Nephron (organoid): ENCODE measurements at regions not wholly inside any gene's neighbourhood (a gene's known extent, or its start where the extent isn't known, plus 50 kb on each side); places are given as distances from the start of the nearest gene placed in this dataset.
A peak's percentile ranks its signal among the peaks of the same experiment; 100 is the strongest.

Experiments used
- H3K27ac Mint-ChIP-seq, 3 experiments: 2 replicates each; pipeline ENCODE4 v1.8.0; 2020; ENCODE audit warnings: mixed read lengths in 3 of 3, mild to moderate bottlenecking in 2 of 3, moderate library complexity in 1 of 3
- H3K27me3 Mint-ChIP-seq: 2 replicates; pipeline ENCODE4 v1.8.0; 2021; ENCODE audit warnings: low read depth, mild to moderate bottlenecking, moderate library complexity, mixed read lengths
- H3K36me3 Mint-ChIP-seq: 2 replicates; pipeline ENCODE4 v1.8.0; 2020; ENCODE audit warnings: low read depth, mixed read lengths
- H3K4me1 Mint-ChIP-seq: 2 replicates; pipeline ENCODE4 v1.8.0; 2020; ENCODE audit warnings: mixed read lengths
- H3K4me3 Mint-ChIP-seq, 3 experiments: 2 replicates each; pipeline ENCODE4 v1.8.0; 2020; ENCODE audit warnings: mild to moderate bottlenecking in 3 of 3, mixed read lengths in 3 of 3, moderate library complexity in 2 of 3
- H3K9me3 Mint-ChIP-seq: 2 replicates; pipeline ENCODE4 v1.8.0; 2020; ENCODE audit warnings: mixed read lengths
- TF ChIP-seq, protein P1 (sequence below), 3 experiments: fragments of 200-600 bp; sonication (generic); IDR thresholded peaks; one replicate each; pipeline ENCODE4 v1.5.0; 2021; ENCODE audit warnings: antibody characterized with exemption in 3 of 3; ENCODE audit not compliant: unreplicated experiment in 3 of 3

DNA sequence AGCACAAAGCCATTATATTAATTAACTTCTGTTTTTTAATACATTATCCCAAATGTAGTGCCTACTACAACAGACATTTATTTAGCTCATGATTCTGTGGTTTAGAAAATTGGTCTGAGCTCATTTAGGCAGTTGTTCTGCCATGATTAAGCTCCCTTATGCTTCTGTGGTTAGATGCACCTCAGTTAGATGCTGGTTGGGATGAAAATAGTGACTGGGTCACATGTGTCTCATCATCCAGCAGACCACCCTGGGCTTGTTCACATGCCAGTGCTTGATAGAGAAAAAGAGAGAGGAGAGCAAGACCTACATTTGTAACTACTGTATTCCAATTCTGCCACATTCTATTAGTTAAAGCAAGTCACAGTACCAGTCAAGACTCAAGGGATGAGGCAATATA is 376.4 kb upstream of the GNPDA2 start:
- H3K27ac Mint-ChIP-seq, result no peak overlapping the region
- no peaks in the 10 kb centered on the region for H3K27me3 Mint-ChIP-seq
- no peak overlapping the region for H3K4me3 Mint-ChIP-seq
- H3K9me3 Mint-ChIP-seq, result peaks cover 11% of the 10 kb centered on the region
- H3K36me3 Mint-ChIP-seq, result no peaks in the 10 kb centered on the region
- TF ChIP-seq, protein P1, sequence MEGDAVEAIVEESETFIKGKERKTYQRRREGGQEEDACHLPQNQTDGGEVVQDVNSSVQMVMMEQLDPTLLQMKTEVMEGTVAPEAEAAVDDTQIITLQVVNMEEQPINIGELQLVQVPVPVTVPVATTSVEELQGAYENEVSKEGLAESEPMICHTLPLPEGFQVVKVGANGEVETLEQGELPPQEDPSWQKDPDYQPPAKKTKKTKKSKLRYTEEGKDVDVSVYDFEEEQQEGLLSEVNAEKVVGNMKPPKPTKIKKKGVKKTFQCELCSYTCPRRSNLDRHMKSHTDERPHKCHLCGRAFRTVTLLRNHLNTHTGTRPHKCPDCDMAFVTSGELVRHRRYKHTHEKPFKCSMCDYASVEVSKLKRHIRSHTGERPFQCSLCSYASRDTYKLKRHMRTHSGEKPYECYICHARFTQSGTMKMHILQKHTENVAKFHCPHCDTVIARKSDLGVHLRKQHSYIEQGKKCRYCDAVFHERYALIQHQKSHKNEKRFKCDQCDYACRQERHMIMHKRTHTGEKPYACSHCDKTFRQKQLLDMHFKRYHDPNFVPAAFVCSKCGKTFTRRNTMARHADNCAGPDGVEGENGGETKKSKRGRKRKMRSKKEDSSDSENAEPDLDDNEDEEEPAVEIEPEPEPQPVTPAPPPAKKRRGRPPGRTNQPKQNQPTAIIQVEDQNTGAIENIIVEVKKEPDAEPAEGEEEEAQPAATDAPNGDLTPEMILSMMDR (IDR thresholded peaks at IDR 0.05; ENCODE audit: unreplicated experiment in 3 of 3), result no peak
- peaks cover 25% of the 10 kb centered on the region for H3K4me1 Mint-ChIP-seq

DNA sequence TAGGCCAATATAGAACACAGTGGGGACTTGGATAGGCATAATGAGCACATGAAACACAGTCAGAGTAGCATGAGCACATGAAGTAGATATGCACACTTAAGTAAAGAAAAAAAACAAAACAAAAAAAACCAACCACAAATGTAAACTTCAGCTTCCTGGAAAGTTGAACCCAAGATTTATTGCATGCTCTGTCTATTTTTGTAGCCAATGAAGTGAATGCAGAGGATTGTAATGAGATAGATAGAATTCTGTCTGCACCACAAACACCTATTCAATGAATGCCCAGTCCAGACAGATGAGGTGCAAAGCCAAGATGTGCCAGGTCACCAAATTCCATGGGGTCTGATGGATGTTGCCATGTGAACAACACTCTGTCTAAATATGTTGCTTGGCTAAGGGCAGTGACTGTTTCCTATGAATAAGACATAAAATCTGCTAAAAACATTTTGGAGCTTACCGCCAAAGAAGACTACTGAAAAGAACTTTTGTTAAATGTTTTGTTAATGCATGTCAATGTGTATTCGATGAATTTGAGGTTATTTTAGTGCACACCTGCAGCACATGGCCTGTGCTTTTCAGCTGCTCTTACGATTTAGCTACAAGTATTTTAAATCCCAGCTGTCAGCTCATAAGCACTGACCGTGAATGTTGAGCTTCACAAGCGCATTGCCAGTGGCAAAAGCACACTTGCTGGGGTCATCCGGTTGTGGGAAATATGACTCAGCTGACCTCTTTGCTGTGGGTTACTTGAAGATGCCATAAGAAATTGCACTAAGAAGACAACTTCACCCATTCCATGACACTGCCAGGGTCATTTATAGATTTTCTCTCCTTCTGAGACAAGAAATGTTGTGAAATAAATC is 374.8 kb upstream of the GNPDA2 start:
- peak overlapping the region in 2 of 3 experiments; percentile 36 to 42 for H3K27ac Mint-ChIP-seq
- TF ChIP-seq, protein P1 (IDR thresholded peaks at IDR 0.05; ENCODE audit: unreplicated experiment in 3 of 3), result no peak
- peaks cover under 1% of the 10 kb centered on the region for H3K9me3 Mint-ChIP-seq
- H3K36me3 Mint-ChIP-seq, result no peaks in the 10 kb centered on the region
- H3K27me3 Mint-ChIP-seq, result no peaks in the 10 kb centered on the region
- H3K4me1 Mint-ChIP-seq, result peaks cover 30% of the 10 kb centered on the region
- H3K4me3 Mint-ChIP-seq, result no peak overlapping the region

DNA sequence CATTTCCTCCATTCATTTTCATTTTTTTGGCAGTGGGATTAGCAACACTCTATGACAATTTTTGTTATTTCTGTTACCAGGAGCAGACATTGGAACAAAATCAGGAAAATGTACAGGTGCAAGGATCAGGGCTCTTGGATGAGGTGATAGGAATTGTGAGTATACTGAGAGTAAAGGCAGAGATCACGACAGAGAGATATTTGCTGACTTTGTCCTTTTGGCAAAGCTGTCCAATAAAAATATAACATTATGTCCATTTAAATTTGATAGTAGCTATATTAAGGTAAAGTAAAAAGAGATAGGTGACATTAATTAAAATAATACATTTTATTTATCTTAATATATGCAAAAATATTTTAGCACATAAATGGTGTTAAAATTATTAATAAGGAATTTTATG is 373.1 kb upstream of the GNPDA2 start:
- H3K27me3 Mint-ChIP-seq, result no peaks in the 10 kb centered on the region

DNA sequence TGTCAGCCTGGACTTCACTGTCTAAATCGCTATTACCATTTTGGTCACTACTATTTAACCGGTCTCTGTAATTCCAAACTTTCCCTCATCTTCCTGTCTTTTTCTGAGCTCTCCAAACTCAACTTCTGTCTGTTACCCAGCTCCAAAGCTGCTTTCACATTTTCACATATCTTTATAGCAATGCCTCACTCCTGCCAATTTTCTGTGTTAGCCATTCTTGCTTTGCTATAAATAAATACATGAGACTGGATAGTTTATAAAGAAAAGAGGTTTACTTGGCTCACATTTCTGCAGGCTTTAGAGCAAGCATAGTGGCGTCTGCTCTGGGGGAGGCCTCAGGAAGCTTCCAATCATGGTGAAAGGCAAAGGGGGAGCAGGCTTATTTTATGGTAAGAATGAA is 368.3 kb upstream of the GNPDA2 start:
- H3K27me3 Mint-ChIP-seq, result no peaks in the 10 kb centered on the region

More for the DNA sequence above, 373.1 kb upstream of the GNPDA2 start:
- Mint-ChIP-seq H3K9me3 (peaks cover 4% of the 10 kb centered on the region), H3K27ac (no peak overlapping the region), H3K36me3 (no peaks in the 10 kb centered on the region), H3K4me1 (peaks cover 30% of the 10 kb centered on the region), H3K4me3 (no peak overlapping the region)
- TF ChIP-seq, protein P1 (IDR thresholded peaks at IDR 0.05; ENCODE audit: unreplicated experiment in 3 of 3), result no peak

DNA sequence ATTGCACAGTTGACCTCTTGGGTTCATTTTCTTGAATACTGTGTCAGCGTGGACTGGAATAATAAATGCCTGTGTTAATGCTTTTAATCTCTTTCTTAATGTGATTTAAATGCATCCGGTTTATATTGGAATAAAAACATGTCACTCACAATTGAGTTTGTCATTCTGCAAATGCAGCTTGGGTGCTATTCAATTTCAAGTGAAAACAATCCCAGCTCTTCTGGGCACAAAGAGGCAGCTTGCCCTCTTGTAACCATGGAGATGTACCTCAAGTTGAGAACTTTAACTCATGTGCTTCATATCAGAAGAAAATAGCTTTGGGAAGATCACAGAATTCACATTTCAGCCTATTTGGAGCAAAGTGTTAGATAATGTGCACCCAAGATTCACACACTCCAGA is 355.7 kb upstream of the GNPDA2 start:
- peaks cover 8% of the 10 kb centered on the region for H3K9me3 Mint-ChIP-seq
- no peak overlapping the region for H3K4me3 Mint-ChIP-seq
- no peaks in the 10 kb centered on the region for H3K36me3 Mint-ChIP-seq
- H3K27me3 Mint-ChIP-seq, result no peaks in the 10 kb centered on the region
- TF ChIP-seq, protein P1 (IDR thresholded peaks at IDR 0.05; ENCODE audit: unreplicated experiment in 3 of 3), result no peak
- no peaks in the 10 kb centered on the region for H3K4me1 Mint-ChIP-seq
- no peak overlapping the region for H3K27ac Mint-ChIP-seq

More for the DNA sequence above, 368.3 kb upstream of the GNPDA2 start:
- peaks cover 22% of the 10 kb centered on the region for H3K9me3 Mint-ChIP-seq
- H3K4me3 Mint-ChIP-seq, result no peak overlapping the region
- TF ChIP-seq, protein P1 (IDR thresholded peaks at IDR 0.05; ENCODE audit: unreplicated experiment in 3 of 3), result no peak
- peaks cover 5% of the 10 kb centered on the region for H3K4me1 Mint-ChIP-seq
- H3K27ac Mint-ChIP-seq, result no peak overlapping the region
- H3K36me3 Mint-ChIP-seq, result no peaks in the 10 kb centered on the region

DNA sequence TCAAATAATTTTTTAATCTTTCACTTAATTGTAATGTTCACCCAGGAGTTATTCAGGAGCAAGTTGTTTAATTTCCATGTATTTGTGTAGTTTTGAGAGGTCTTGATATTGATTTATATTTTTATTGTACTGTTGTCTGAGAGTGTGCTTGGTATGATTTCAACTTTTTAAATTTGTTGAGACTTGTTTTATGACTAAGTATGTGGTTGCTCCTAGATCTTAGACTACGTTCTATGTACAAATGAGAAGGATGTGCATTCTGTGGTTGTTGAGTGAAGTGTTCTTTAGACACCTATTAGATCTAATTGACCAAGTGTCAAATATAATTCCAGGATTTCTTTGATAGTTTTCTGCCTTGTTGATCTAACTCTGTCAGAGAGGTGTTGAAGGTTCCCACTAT is 353.3 kb upstream of the GNPDA2 start:
- no peak overlapping the region for H3K27ac Mint-ChIP-seq
- TF ChIP-seq, protein P1 (IDR thresholded peaks at IDR 0.05; ENCODE audit: unreplicated experiment in 3 of 3), result no peak
- H3K27me3 Mint-ChIP-seq, result no peaks in the 10 kb centered on the region
- no peaks in the 10 kb centered on the region for H3K4me1 Mint-ChIP-seq
- no peak overlapping the region for H3K4me3 Mint-ChIP-seq
- H3K36me3 Mint-ChIP-seq, result no peaks in the 10 kb centered on the region
- peaks cover 8% of the 10 kb centered on the region for H3K9me3 Mint-ChIP-seq
